Aorta (tissue), 5 donors: ENCODE measurements at regions not wholly inside any gene's neighbourhood (a gene's known extent, or its start where the extent isn't known, plus 50 kb on each side); places are given as distances from the start of the nearest gene placed in this dataset.

Source experiments
- ATAC-seq: fragments of 200-7000 bp; cut with Tn5 transposase; one replicate; pipeline ENCODE4 v1.9.1; 2022; ENCODE audit warnings: moderate library complexity; ENCODE audit not compliant: low FRiP score
- DNase-seq, 2 donors: peaks; one replicate each; pipeline ENCODE4 v3.0.0-alpha.2; 2020
- H3K27ac ChIP-seq, 2 donors: one replicate each; pipeline ENCODE4 v1.5.1; 2013; ENCODE audit warnings: low read length in 2 of 2, mild to moderate bottlenecking in 2 of 2, moderate library complexity in 2 of 2, control low read depth in 1 of 2, inconsistent platforms in 1 of 2, low read depth in 1 of 2
- H3K27me3 ChIP-seq, 2 donors: one replicate each; pipeline ENCODE4 v1.6.1; 2013; ENCODE audit warnings: control low read depth in 1 of 2, low read length in 1 of 2, mild to moderate bottlenecking in 1 of 2, moderate library complexity in 1 of 2; ENCODE audit not compliant: insufficient read depth in 2 of 2, control insufficient read depth in 1 of 2
- H3K36me3 ChIP-seq, 2 donors: one replicate each; pipeline ENCODE4 v1.6.1; 2013; ENCODE audit warnings: control low read depth in 1 of 2, low read length in 1 of 2, mild to moderate bottlenecking in 1 of 2; ENCODE audit not compliant: insufficient read depth in 2 of 2, control insufficient read depth in 1 of 2
- H3K4me1 ChIP-seq, 2 donors: one replicate each; pipeline ENCODE4 v1.6.1; 2013; ENCODE audit warnings: low read length in 2 of 2, control low read depth in 1 of 2, mild to moderate bottlenecking in 1 of 2, moderate library complexity in 1 of 2; ENCODE audit not compliant: insufficient read depth in 2 of 2, control insufficient read depth in 1 of 2
- H3K4me3 ChIP-seq, 2 donors: one replicate each; pipeline ENCODE4 v1.5.1; 2013; ENCODE audit warnings: low read length in 2 of 2, control low read depth in 1 of 2, mild to moderate bottlenecking in 1 of 2
- H3K9me3 ChIP-seq: one replicate; pipeline ENCODE4 v1.6.1; 2013; ENCODE audit warnings: mild to moderate bottlenecking, low read length; ENCODE audit not compliant: control insufficient read depth
- WGBS, 2 donors: extraction: QIAGEN DNeasy Blood & Tissue Kit; methylation state at CpG; one replicate each; pipeline ENCODE4 v1.1.7; 2013; 5-methylcytosine and 5-hydroxymethylcytosine counted together
- intact Hi-C, 2 donors: fragments of 100-400 bp; cut with DNase I; formaldehyde crosslinking; loops; one replicate each; pipeline versions ENCODE4 v1.14.2 to v1.15.0; 2022
- donor health status: healthy with polysubstance abuse.
- donor health status: Bipolar disorder and iron deficiency.
- donor health status: DM: no; HTN: no; CAD: no.
- donor health status: DM: no; HTN: no; CAD: no.
- donor health status: DM: yes; HTN: yes; CAD: no.

DNA sequence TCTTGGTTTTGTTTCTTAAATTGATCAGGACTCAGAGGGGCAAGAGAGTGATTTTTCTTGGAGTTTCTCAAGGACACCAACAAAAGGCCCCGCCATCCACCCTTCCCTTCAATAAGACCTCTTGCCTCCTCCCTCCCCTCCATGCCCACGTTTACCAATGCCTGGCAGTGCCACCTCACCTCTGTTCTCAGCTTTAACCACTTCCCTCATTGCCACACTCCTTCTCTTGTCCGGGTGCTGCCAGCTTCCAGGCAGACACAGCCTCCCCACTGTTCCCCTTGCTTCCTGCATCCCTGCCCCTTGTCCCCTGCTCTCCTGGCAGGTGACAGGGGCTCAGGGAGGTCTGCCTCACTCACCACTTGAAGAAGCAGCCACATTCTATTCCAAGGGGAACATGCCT is 90.8 kb downstream of the LHX2 start:
- Histone ChIP-seq H3K27ac (no peak overlapping the region), H3K4me1 (no peaks in the 10 kb centered on the region), H3K36me3 (no peaks in the 10 kb centered on the region), H3K27me3 (no peaks in the 10 kb centered on the region), H3K9me3 (no peaks in the 10 kb centered on the region), H3K4me3 (no peak overlapping the region)
- no peak for ATAC-seq
- DNase-seq: no peak
- intact Hi-C loops: no loop called here
- WGBS, 2 donors: 46 to 53% methylated on average over 3 of the region's 3 CpGs

GRCh38 chr9:124105266-124105665 is 93.7 kb downstream of the LHX2 start:
- Histone ChIP-seq H3K27me3 (no peaks in the 10 kb centered on the region), H3K4me3 (no peak overlapping the region), H3K9me3 (peaks cover 2% of the 10 kb centered on the region), H3K27ac (no peak overlapping the region), H3K36me3 (no peaks in the 10 kb centered on the region), H3K4me1 (no peaks in the 10 kb centered on the region)
- 60 to 71% methylated on average over 3 of the region's 3 CpGs for WGBS, 2 donors
- intact Hi-C loops: no loop called here
- DNase-seq: no peak
- no peak for ATAC-seq

DNA sequence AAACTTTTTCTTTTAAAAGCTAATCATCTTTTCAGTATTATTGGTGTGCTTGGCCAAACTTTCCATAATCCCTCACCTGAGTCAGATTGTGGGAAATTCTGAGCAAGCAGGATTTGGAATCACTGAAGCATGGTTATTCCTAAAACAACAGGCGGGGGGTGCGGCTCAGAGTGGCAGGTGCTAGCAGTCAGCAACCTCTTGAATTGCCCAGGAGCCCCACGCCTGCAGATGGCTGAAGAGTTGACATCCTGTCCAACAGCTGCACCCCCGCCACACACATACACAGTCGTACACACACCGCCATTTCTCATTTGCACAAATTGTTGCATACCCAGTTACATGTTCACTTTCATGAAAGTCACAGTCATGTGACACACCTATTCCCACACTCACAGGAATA is 96.6 kb downstream of the LHX2 start:
- no peak overlapping the region for H3K4me3 ChIP-seq
- ATAC-seq (no peak), DNase-seq (no peak)
- H3K4me1 ChIP-seq: no peaks in the 10 kb centered on the region
- intact Hi-C loops: no loop called here
- no peaks in the 10 kb centered on the region for H3K36me3 ChIP-seq
- peaks cover 2% of the 10 kb centered on the region for H3K9me3 ChIP-seq
- no peaks in the 10 kb centered on the region for H3K27me3 ChIP-seq
- no peak overlapping the region for H3K27ac ChIP-seq
- 79 to 86% methylated on average over 6 of the region's 6 CpGs for WGBS, 2 donors

DNA sequence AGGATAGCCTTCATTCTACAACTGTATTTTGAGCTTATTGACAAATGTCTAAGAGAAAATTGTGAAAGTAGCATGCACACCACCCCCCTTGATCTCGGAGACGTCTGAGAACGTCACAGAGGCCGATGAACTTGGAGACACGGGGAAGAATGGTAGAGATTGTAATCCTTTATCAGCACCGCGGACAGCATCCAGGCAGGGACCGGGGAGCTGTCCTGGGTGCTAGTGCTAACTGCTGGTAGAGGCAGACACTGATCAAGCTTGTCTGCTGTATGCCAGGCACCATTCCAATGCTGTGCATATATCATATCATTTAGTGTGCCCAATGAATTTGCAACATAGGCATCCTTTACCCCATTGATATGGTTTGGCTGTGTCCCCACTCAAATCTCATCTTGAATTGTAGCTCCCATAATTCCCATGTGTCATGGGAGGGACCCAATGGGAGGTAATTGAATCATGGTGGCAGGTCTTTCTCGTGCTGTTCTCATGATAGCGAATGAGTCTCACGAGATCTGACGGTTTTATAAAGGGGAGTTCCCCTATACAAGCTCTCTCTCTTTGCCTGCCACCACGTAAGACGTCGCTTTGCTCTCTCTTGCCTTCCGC is 98.8 kb downstream of the LHX2 start:
- Histone ChIP-seq H3K4me1 (no peaks in the 10 kb centered on the region), H3K9me3 (peaks cover 2% of the 10 kb centered on the region), H3K4me3 (no peak overlapping the region), H3K27ac (no peak overlapping the region), H3K27me3 (no peaks in the 10 kb centered on the region), H3K36me3 (no peaks in the 10 kb centered on the region)
- DNase-seq (peak in 1 of 2 donors; percentile 73), ATAC-seq (no peak)
- intact Hi-C loops: no loop called here
- 33 to 34% methylated on average over 16 of the region's 16 CpGs for WGBS, 2 donors

DNA sequence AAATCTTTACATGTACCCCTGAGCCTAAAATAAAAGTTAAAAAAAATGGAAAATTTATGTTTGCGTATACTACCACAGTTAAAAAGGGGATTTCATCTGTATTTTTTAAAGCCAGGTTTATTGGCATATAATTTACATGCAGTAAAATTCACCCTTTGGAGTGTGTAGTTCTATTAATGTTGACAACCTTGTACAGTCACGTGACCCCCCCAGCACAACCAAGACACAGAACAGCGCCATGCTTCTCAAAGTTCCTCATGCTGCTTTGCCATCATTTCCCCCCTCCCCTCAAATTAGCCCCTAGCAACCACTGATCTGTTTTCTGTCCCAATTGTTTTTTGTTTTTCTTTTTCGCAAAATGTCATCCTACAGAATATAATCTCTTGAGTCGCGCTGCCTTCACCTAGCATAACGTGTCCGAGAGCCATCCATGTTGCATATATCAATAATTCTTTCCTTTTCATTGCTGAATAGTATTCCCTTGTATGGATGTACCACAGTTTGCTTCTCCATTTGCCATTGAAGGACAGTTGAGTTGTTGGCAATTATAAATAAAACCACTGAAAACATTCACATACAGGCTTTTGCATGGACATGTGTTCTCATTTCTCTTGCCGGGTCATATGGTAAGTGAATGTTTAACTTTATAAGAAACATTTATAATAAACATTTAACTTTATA is 105.3 kb downstream of the LHX2 start:
- ATAC-seq: no peak
- intact Hi-C loops: no loop called here
- Histone ChIP-seq H3K36me3 (no peaks in the 10 kb centered on the region), H3K27me3 (no peaks in the 10 kb centered on the region), H3K4me1 (no peaks in the 10 kb centered on the region), H3K27ac (no peak overlapping the region), H3K4me3 (no peak overlapping the region), H3K9me3 (peaks cover 5% of the 10 kb centered on the region)
- 91% methylated on average over 9 of the region's 9 CpGs for WGBS, 2 donors
- no peak for DNase-seq

- Histone ChIP-seq H3K9me3 (peaks cover 11% of the 10 kb centered on the region), H3K4me3 (no peak overlapping the region), H3K4me1 (no peaks in the 10 kb centered on the region), H3K27me3 (no peaks in the 10 kb centered on the region), H3K36me3 (no peaks in the 10 kb centered on the region), H3K27ac (no peak overlapping the region)
- DNase-seq (no peak), ATAC-seq (no peak)
- intact Hi-C loops: no loop called here
- 66% methylated on average over 6 of the region's 6 CpGs for WGBS, 2 donors
Measured at GRCh38 chr9:124118894-124119293, 107.3 kb downstream of the LHX2 start.

- 62 to 64% methylated on average over 3 of the region's 3 CpGs for WGBS, 2 donors
- DNase-seq (no peak), ATAC-seq (no peak)
- Histone ChIP-seq H3K27me3 (no peaks in the 10 kb centered on the region), H3K4me1 (no peaks in the 10 kb centered on the region), H3K27ac (no peak overlapping the region), H3K9me3 (peaks cover 11% of the 10 kb centered on the region), H3K4me3 (no peak overlapping the region), H3K36me3 (no peaks in the 10 kb centered on the region)
- intact Hi-C loops: loop anchor here in 1 of 2 donors (10.0 kb wide), 1 partner anchor 135 kb away; the partner anchor contains the start of gene NEK6
Measured at GRCh38 chr9:124120272-124120671, 108.7 kb downstream of the LHX2 start.

DNA sequence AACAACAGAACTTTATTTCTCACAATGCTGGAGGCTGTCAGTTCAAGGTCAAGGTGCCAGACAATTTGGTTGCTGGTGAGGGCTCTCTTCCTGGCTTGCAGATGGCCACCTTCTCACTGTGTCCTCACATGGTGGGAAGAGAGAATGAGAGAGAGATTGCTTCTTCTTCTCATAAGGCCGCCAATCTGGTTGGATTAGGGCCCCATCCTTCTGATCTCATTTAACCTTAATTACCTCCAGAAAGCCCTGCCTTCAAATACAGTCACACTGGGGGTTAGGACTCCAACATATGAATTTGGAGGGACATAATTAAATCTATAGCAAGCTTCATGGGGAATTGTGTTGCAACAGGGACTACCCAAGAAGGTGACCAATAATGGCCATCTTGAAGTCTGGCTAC is 110.2 kb downstream of the LHX2 start:
- 93% methylated on average over 1 of the region's 1 CpG for WGBS, 2 donors
- H3K4me3 ChIP-seq: no peak overlapping the region
- no peak for ATAC-seq
- H3K4me1 ChIP-seq: no peaks in the 10 kb centered on the region
- no peak overlapping the region for H3K27ac ChIP-seq
- no peaks in the 10 kb centered on the region for H3K36me3 ChIP-seq
- H3K9me3 ChIP-seq: peaks cover 11% of the 10 kb centered on the region
- H3K27me3 ChIP-seq: no peaks in the 10 kb centered on the region
- DNase-seq: no peak
- intact Hi-C loops: loop anchor here in 1 of 2 donors (10.0 kb wide), 1 partner anchor 133 kb away; the partner anchor contains the start of gene NEK6

- intact Hi-C loops: loop anchor here in 1 of 2 donors (10.0 kb wide), 1 partner anchor 132 kb away; the partner anchor contains the start of gene NEK6
- Histone ChIP-seq H3K4me1 (no peaks in the 10 kb centered on the region), H3K27me3 (no peaks in the 10 kb centered on the region), H3K9me3 (peaks cover 9% of the 10 kb centered on the region), H3K27ac (no peak overlapping the region), H3K36me3 (no peaks in the 10 kb centered on the region), H3K4me3 (no peak overlapping the region)
- ATAC-seq (no peak), DNase-seq (no peak)
- 73 to 78% methylated on average over 1 of the region's 1 CpG for WGBS, 2 donors
Measured at GRCh38 chr9:124122321-124122720, 110.8 kb downstream of the LHX2 start.
